Globus pallidus (tissue), 1 donor: ENCODE measurements at regions not wholly inside any gene's neighbourhood (a gene's known extent, or its start where the extent isn't known, plus 50 kb on each side); places are given as distances from the start of the nearest gene placed in this dataset.
"Not testable (repeated sequence)": the region's sequence is repeated elsewhere in the genome, so short reads cannot be mapped to it uniquely, and the experiment has no call there.

Source experiments
- DNase-seq: peaks from one replicate; pipeline ENCODE4 v3.0.0-alpha.2; 2015; ENCODE audit warnings: low spot score

DNA sequence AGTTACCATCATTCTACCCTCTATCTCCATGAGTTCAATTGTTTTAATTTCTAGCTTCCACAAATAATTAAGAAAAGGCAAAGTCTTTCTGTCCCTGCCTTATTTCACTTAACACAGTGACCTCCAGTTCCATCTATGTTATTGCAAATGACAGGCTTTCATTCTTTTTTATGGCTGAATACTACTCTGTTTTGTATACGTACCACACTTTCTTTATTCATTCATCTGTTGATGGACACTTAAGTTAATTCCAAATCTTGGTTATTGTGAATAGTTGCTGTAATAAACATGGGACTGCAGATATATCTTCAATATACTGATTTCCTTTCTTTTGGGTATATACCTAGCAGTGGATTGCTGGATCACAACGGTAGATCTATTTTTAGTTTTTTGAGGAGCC, 314.1 kb downstream of the SV2B start:
- DNase-seq, result no peak

DNA sequence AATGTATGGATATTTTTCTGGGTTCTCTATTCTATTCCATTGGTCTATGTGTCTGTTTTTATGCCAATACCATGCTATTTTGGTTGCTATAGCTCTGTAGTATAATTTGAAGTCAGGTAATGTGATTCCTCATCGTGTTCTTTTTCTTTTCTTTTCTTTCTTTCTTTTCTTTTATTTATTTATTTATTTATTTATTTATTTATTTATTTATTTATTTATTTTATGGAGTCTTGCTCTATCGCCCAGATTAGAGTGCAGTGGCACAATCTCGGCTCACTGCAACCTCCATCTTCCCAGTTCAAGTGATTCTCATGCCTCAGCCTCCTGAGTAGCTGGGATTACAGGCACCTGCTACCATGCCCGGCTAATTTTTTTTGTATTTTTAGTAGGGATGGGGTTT, 315.2 kb downstream of the SV2B start:
- DNase-seq, result not testable (repeated sequence)

DNA sequence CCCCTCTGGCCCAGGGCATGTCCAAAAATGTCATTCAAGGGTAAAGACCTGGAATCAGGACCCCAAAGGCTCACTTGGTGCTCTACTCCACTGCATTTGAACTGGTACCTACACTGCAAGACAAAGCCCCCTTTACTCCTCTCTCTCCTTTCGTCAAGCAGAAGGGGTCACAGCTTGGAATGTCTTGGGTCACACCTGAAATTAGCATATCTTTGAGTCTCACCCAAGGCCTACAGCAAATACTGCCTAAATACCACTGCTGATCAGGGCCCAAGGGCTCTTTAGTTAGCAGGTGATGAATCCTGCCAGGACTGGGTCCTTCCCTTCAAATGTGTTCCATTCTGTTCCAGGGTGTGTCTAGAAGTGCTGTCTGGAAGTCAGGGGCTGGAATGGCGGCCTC, 320.6 kb downstream of the SV2B start:
- no peak for DNase-seq

DNA sequence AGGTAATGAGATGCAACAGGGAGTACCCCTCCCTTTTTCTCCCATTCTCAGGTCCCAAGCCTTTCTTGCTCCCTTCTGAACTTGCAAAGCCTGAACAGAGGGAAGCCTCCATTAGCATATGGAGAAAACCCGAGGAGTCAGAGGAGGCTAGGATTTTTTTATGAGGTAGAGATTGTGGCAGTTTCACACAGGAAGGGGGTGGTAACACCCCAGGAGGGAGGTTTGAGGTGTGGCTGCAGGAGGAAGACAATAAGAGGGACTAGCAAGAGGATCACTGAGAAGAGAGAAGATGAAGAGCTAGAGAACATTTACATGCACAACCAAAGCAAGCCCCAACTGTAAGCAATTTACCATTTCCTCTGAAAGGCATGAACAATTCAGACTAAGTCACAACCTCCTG, 322.7 kb downstream of the SV2B start:
- DNase-seq, result no peak

- DNase-seq, result no peak
These were observed 323.9 kb downstream of the SV2B start for GRCh38 chr15:91424001-91424400.

GRCh38 chr15:91426412-91426811, 326.4 kb downstream of the SV2B start:
- no peak for DNase-seq

DNA sequence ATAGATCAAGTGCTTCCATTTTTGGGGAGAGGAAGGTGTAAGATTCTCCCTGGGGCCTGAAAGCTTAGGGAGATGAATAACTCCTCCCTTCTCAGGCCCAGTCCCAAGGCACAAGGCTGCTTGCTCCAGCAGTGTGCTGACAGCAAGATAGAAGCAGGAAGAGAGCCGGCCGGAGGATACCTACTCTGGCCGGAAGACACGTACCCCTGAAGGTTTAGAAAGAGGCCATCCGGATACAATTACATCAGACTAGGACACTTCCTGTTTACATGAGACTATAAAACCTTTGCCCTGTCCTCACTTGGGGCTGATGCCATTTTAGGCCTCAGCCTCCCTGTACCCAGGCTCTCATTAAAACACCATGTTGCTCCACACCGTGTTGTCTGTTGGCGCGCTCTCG, 329.9 kb downstream of the SV2B start:
- DNase-seq, result no peak

- no peak for DNase-seq
These were observed 331.1 kb downstream of the SV2B start for GRCh38 chr15:91431041-91431715.

DNA sequence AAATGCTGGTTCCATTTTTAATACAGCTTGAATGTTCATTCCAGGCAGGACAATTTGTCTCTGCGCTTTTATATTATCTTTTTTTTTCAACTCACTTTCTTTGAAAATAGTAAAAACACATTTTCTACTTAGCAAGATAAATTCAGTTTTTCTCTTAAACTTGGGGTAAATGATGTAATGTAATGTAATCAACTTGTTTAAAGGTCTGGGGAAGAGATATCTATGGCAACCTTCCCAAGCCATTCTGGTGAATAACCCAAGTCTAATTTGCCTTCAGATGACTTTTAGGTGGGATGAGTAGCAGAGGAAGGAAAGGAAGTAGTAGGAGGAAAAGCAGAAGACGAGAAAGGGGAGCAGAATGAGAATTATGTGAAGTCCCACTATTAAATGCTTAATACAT, 335.1 kb downstream of the SV2B start:
- no peak for DNase-seq

DNA sequence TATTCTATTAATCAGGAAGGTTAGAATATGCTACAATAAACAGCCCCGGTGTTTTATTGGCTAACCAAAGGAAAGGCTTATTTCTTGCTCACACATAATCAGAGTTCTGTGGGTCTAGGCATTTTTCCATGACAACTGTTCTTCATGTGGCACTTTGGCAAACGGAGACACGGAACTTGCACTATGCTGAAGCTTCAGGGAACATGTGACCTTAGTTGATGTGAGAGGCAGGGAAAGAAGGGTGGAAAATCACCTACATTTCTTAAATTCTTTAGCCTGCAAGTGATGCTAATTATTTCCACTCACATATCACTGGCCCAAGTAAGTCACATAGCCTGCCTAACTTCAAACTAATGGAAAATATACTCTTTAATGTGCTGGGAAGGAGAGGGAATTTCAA, 344.6 kb downstream of the SV2B start:
- DNase-seq, result no peak

- DNase-seq, result no peak
These were observed 345.7 kb downstream of the SV2B start for GRCh38 chr15:91445695-91446228.

DNA sequence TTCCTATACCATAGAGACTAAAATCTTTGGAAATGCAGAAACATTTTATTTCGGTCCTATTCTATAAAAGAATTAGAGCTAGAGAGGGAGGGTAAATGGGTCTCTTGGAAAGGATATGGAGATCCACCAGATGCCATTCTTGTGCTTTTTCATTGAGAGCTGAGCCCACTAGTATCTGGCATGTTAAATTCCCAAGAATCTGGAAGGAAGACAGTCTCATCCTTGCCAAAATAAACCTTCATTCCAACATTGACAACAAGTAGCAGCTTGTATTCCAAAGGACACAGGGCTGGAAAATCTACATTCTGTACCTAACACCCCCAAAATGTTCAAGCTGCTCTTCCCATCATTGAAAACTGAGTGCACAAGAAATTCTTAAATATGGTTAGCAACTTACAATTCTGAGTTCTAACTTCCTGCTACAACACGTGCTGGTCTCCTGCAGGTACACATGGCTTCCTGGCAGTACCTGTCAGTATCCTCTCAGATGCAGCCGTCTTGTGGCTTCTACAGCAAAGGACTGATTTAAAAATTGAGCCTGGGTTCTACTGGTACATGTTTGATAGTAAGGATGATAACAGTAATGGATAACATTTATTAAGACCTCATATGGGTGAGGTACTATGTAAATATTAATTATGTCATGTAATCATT, 348.1 kb downstream of the SV2B start:
- no peak for DNase-seq

- DNase-seq, result not testable (repeated sequence)
These were observed 353.3 kb downstream of the SV2B start for GRCh38 chr15:91453376-91453775.

- no peak for DNase-seq
These were observed 356.2 kb downstream of the SV2B start for GRCh38 chr15:91456251-91456718.

GRCh38 chr15:91456921-91457320, 356.9 kb downstream of the SV2B start:
- DNase-seq, result no peak

DNA sequence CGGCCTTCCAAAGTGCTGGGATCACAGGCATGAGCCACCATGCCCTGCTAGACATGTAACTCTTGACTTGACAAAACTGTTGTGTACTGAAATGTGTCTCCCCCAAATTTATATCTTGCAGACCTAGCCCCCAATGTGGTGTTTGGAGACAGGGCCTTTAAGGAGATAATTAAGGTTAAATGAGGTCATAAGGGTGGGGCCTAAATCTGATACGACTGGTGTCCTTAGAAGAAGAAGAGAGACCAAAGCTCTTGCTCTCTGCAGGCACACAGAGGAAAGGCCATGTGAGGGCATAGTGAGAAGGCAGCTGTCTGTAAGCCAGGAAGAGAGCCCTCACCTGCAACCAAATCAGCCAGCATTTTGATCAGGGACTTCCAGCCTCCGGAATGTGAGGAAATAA, 361.3 kb downstream of the SV2B start:
- no peak for DNase-seq

- no peak for DNase-seq
These were observed 365.0 kb downstream of the SV2B start for GRCh38 chr15:91465086-91465485.

- DNase-seq, result no peak
These were observed 365.6 kb downstream of the SV2B start for GRCh38 chr15:91465696-91466095.

- no peak for DNase-seq
These were observed 369.0 kb downstream of the SV2B start for GRCh38 chr15:91468871-91469580.

GRCh38 chr15:91469632-91470567, 369.8 kb downstream of the SV2B start:
- DNase-seq, result no peak

GRCh38 chr15:91471468-91471867, 371.4 kb downstream of the SV2B start:
- no peak for DNase-seq

GRCh38 chr15:91472316-91472756, 372.3 kb downstream of the SV2B start:
- DNase-seq, result no peak
